GM12864 (cell line): ENCODE measurements at regions not wholly inside any gene's neighbourhood (a gene's known extent, or its start where the extent isn't known, plus 50 kb on each side); places are given as distances from the start of the nearest gene placed in this dataset.

Experiments used
- DNase-seq: peaks from one replicate; pipeline ENCODE4 v3.0.0-alpha.2; 2011; ENCODE audit warnings: low read depth
- H3K4me3 ChIP-seq: 2 replicates; pipeline ENCODE4 v1.5.1; 2011; ENCODE audit warnings: mild to moderate bottlenecking, low read depth, low read length, control low read depth
- TF ChIP-seq, protein P1 (sequence below): IDR thresholded peaks from 2 replicates; pipeline ENCODE4 v1.5.1; 2011; ENCODE audit warnings: low read depth, mild to moderate bottlenecking, moderate library complexity, low read length, control low read depth, inconsistent platforms; ENCODE audit errors: missing control alignments

- TF ChIP-seq, protein P1, sequence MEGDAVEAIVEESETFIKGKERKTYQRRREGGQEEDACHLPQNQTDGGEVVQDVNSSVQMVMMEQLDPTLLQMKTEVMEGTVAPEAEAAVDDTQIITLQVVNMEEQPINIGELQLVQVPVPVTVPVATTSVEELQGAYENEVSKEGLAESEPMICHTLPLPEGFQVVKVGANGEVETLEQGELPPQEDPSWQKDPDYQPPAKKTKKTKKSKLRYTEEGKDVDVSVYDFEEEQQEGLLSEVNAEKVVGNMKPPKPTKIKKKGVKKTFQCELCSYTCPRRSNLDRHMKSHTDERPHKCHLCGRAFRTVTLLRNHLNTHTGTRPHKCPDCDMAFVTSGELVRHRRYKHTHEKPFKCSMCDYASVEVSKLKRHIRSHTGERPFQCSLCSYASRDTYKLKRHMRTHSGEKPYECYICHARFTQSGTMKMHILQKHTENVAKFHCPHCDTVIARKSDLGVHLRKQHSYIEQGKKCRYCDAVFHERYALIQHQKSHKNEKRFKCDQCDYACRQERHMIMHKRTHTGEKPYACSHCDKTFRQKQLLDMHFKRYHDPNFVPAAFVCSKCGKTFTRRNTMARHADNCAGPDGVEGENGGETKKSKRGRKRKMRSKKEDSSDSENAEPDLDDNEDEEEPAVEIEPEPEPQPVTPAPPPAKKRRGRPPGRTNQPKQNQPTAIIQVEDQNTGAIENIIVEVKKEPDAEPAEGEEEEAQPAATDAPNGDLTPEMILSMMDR, result no peak
- H3K4me3 ChIP-seq, result no peak overlapping the region
- no peak for DNase-seq
These were observed 469.0 kb downstream of the CDH9 start for GRCh38 chr5:26569241-26569928.

DNA sequence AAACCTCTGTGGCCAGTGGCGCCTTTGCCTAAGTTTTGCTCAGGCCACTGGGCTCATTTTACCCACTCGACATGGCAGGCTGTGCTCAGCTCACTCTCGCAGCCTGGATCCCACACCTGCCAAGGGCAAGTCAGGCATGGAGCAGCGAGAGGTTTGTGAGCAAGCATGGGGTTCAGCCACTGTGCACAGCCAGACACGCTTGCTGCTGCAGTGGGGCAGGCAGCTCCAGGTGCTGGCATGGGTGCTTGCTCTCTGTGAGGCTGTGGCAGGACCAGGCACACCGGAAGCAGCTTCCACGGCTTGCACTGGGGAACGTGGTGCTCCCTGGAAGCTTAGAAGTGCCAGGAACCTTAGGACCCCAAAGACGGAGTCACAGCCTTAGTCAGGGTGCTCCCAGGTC, 470.1 kb downstream of the CDH9 start:
- TF ChIP-seq, protein P1, result no peak
- H3K4me3 ChIP-seq, result no peak overlapping the region
- DNase-seq, result no peak

DNA sequence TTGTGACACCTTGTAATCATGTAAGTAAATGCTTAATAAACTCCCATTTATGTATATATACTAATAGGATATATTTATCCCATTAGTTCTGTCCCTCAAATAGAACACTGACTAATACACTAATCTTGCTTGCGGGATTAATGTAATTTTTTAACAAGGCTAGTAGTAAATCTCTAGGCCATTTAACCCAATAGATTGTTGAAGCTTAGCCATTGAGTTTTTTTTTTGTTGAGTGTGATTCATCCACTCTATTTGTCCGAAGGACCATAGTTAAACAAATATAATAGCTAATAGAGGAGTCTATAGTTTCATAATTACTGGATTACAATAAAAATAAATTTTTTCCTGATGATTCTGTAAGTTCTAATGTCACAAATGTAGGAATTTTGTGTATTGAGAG, 474.4 kb downstream of the CDH9 start:
- no peak for DNase-seq
- TF ChIP-seq, protein P1, result no peak
- no peak overlapping the region for H3K4me3 ChIP-seq

GRCh38 chr5:26553079-26553478, 485.3 kb downstream of the CDH9 start:
- TF ChIP-seq, protein P1, result no peak
- no peak for DNase-seq
- H3K4me3 ChIP-seq, result no peak overlapping the region

DNA sequence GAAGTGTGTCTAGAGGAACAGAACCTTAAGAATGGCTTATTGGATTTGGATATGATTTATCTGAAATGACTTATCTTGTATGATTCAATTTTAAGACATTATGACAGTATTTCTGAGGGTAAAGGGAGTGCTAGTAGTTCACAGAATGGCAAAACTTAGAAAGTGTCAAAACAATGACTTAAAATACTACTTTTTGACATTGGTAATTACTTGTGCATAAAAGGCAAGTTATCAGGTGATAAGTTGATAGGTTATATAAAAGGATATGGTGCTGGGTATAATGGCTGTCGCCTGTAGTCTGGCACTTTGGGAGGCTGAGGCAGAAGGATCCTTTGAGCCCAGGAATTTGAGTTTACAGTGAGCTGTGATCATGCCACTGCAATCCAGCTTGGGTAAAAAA, 494.4 kb downstream of the CDH9 start:
- TF ChIP-seq, protein P1, result no peak
- DNase-seq, result no peak
- H3K4me3 ChIP-seq, result no peak overlapping the region

- TF ChIP-seq, protein P1, result no peak
- no peak for DNase-seq
- H3K4me3 ChIP-seq, result no peak overlapping the region
These were observed 500.2 kb downstream of the CDH9 start for GRCh38 chr5:26538226-26538625.

DNA sequence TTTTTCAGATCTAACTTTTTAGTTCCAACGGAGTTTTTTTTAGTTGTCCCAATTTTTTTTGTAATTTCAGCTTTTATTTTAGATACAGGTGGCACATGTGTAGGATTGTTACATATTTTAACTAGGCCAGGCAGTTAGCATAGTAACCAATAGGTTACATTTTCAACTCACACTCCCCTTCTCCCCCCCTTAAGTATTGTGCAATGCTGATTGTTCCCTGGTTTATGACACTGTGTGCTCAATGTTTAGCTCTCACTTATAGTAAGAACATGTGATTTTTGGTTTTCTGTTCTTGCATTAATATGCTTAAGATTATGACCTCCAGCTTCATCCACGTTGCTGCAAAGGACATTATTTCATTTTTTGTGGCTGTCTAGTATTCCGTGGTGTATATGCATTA, 503.2 kb downstream of the CDH9 start:
- no peak overlapping the region for H3K4me3 ChIP-seq
- TF ChIP-seq, protein P1, result no peak
- DNase-seq, result no peak
